HepG2 (cell line): ENCODE measurements at regions not wholly inside any gene's neighbourhood (a gene's known extent, or its start where the extent isn't known, plus 50 kb on each side); places are given as distances from the start of the nearest gene placed in this dataset.
"Not testable (repeated sequence)": the region's sequence is repeated elsewhere in the genome, so short reads cannot be mapped to it uniquely, and the experiment has no call there.

Experiments
- AFF4 ChIP-seq: sonication (generic); formaldehyde crosslinking; IDR thresholded peaks from 2 replicates; pipeline ENCODE4 v1.4.0; 2020; ENCODE audit warnings: missing genetic modification reagents
- CTCF ChIP-seq: sonication (generic); formaldehyde crosslinking; IDR thresholded peaks from 2 replicates; pipeline ENCODE4 v1.5.0; 2020; ENCODE audit warnings: mild to moderate bottlenecking, missing genetic modification reagents, moderate library complexity
- EP300 ChIP-seq, 3 experiments: sonication (generic) in 1 of 3; formaldehyde crosslinking in 1 of 3; IDR thresholded peaks; 2 replicates each; pipeline versions ENCODE4 v1.5.1 to v1.6.1; 2011 to 2020; ENCODE audit warnings: low read depth in 2 of 3, low read length in 2 of 3, borderline replicate concordance in 1 of 3, improper control_type of control experiment in 1 of 3, mild to moderate bottlenecking in 1 of 3, missing genetic modification reagents in 1 of 3, moderate library complexity in 1 of 3
- HCFC1 ChIP-seq: fragments of 150-350 bp; IDR thresholded peaks from 2 replicates; pipeline ENCODE4 v1.6.1; 2014; ENCODE audit warnings: low read depth, low read length
- NFIC ChIP-seq: IDR thresholded peaks from 2 replicates; pipeline ENCODE4 v1.6.1; 2012; ENCODE audit warnings: mild to moderate bottlenecking, low read length, inconsistent platforms
- ZBTB26 ChIP-seq: IDR thresholded peaks from 2 replicates; pipeline ENCODE4 v1.6.1; 2016; ENCODE audit warnings: missing compliant biosample characterization, missing genetic modification reagents, borderline replicate concordance
- ZNF33A ChIP-seq: sonication (generic); formaldehyde crosslinking; IDR thresholded peaks from 2 replicates; pipeline ENCODE4 v1.5.1; 2020; ENCODE audit warnings: missing genetic modification reagents, mild to moderate bottlenecking, moderate library complexity, borderline replicate concordance
- ZNF367 ChIP-seq: sonication (generic); formaldehyde crosslinking; IDR thresholded peaks from 2 replicates; pipeline ENCODE4 v1.4.0; 2020; ENCODE audit warnings: missing genetic modification reagents, borderline replicate concordance
- ZSCAN29 ChIP-seq: sonication (generic); formaldehyde crosslinking; conservative IDR thresholded peaks from 2 replicates; pipeline ENCODE4 v1.4.0; 2020; ENCODE audit warnings: mild to moderate bottlenecking, missing genetic modification reagents

- not testable (repeated sequence) for TF ChIP-seq ZNF367 (CRISPR knock-in tag); ZBTB26; ZSCAN29; ZNF33A (CRISPR knock-in tag); EP300 (IDR thresholded peaks at IDR 0.05; ENCODE audit: low read depth in 2 of 2, low read length in 2 of 2); EP300 (CRISPR knock-in tag; IDR thresholded peaks at IDR 0.05; ENCODE audit: borderline replicate concordance); CTCF (CRISPR knock-in tag); NFIC; AFF4; HCFC1
Observed at GRCh38 chr6:125465332-125465731, 163.6 kb upstream of the HDDC2 start.
